K562 (cell line): ENCODE measurements at regions not wholly inside any gene's neighbourhood (a gene's known extent, or its start where the extent isn't known, plus 50 kb on each side); places are given as distances from the start of the nearest gene placed in this dataset.

Experiments
- ATAC-seq: fragments of 200-7000 bp; cut with Tn5 transposase; 3 replicates; pipeline ENCODE4 v1.9.1; 2020; ENCODE audit warnings: moderate library complexity
- BruUV-seq: library from RNA; stranded (reverse); fragments of 400-500 nt; replicated peaks from 2 replicates; lab custom pipeline; 2021; lab: Mats Ljungman, UMichigan
- CTCF ChIA-PET: fragments of 300-600 bp; formaldehyde crosslinking; extraction: SDS; loops from one replicate; lab custom pipeline; 2021; ENCODE audit warnings: low intra/inter-chr PET ratio; lab: Yijun Ruan, JAX
- POLR2A ChIA-PET: fragments of 300-600, 350-650 bp; sonication (Branson Sonifier 250); formaldehyde crosslinking; extraction: SDS; loops from one replicate; lab custom pipeline; 2021; ENCODE audit warnings: antibody characterized with exemption, inconsistent platforms; lab: Yijun Ruan, JAX
- DNase-seq, 4 experiments: peaks; one replicate each; pipeline versions ENCODE4 v3.0.0 to v3.0.0-alpha.2; 2011 to 2018; ENCODE audit warnings: low spot score in 3 of 4, mixed read lengths in 3 of 4; ENCODE audit errors: extremely low read depth in 1 of 4
- FAIRE-seq: peaks from 2 replicates; lab custom pipeline; 2011; peaks lifted over from hg19 to GRCh38; lab: Jason Lieb, UNC
- H2AFZ ChIP-seq: 2 replicates; pipeline ENCODE4 v1.6.0; 2011; ENCODE audit warnings: low read depth, low read length, control low read depth, inconsistent platforms
- H3K27ac ChIP-seq: fragments of 200-600 bp; 3 replicates; pipeline ENCODE4 v1.8.0; 2011; ENCODE audit warnings: low read depth, mild to moderate bottlenecking, control low read depth, inconsistent platforms, low read length, moderate library complexity, mixed read lengths; ENCODE audit errors: extremely low read depth
- H3K27me3 ChIP-seq, 2 experiments: fragments of 300-600 bp in 1 of 2; 2 replicates in 1 of 2; 3 replicates in 1 of 2; pipeline versions ENCODE4 v1.6.0 to v1.8.0; 2011; ENCODE audit warnings: inconsistent platforms in 2 of 2, low read length in 2 of 2, mild to moderate bottlenecking in 1 of 2, mixed read lengths in 1 of 2, moderate library complexity in 1 of 2; ENCODE audit not compliant: control insufficient read depth in 2 of 2, insufficient read depth in 2 of 2
- H3K36me3 ChIP-seq: fragments of 300-600 bp; 3 replicates; pipeline ENCODE4 v1.8.0; 2011; ENCODE audit warnings: mild to moderate bottlenecking, low read length, inconsistent platforms; ENCODE audit not compliant: control insufficient read depth, insufficient read depth
- H3K4me1 ChIP-seq, 2 experiments: fragments of 200-600 bp in 1 of 2; replicated peaks in 1 of 2; 2 replicates in 1 of 2; 3 replicates in 1 of 2; pipeline versions ENCODE4 v1.5.1 to v1.8.0; 2011; ENCODE audit warnings: inconsistent platforms in 2 of 2, low read length in 2 of 2, mild to moderate bottlenecking in 1 of 2, mixed read lengths in 1 of 2, moderate library complexity in 1 of 2; ENCODE audit not compliant: control insufficient read depth in 2 of 2, insufficient read depth in 2 of 2
- H3K4me2 ChIP-seq: 2 replicates; pipeline ENCODE4 v1.6.1; 2011; ENCODE audit warnings: low read length, control low read depth, inconsistent platforms, mixed read lengths; ENCODE audit not compliant: insufficient read depth
- H3K4me3 ChIP-seq: fragments of 200-600 bp; sonication (generic), shearing (Covaris generic); 2 replicates; pipeline ENCODE4 v1.5.1; 2016; ENCODE audit warnings: control low read depth, inconsistent platforms
- H3K79me2 ChIP-seq: fragments of 200-600 bp; 3 replicates; pipeline ENCODE4 v1.8.0; 2011; ENCODE audit warnings: low read length, inconsistent platforms; ENCODE audit not compliant: control insufficient read depth, insufficient read depth
- H3K9ac ChIP-seq, 2 experiments: 2 replicates each; pipeline versions ENCODE4 v1.6.0 to v1.6.1; 2011; ENCODE audit warnings: low read depth in 2 of 2, low read length in 2 of 2, control low read depth in 1 of 2, inconsistent platforms in 1 of 2, mild to moderate bottlenecking in 1 of 2, mixed read lengths in 1 of 2; ENCODE audit not compliant: insufficient read depth in 1 of 2
- H3K9me1 ChIP-seq: one replicate; pipeline ENCODE4 v1.6.0; 2011; ENCODE audit warnings: inconsistent platforms, mild to moderate bottlenecking, low read length, moderate library complexity; ENCODE audit not compliant: control insufficient read depth, insufficient read depth
- H3K9me3 ChIP-seq: replicated peaks from 2 replicates; pipeline ENCODE4 v1.5.1; 2011; ENCODE audit warnings: low read depth, low read length, inconsistent platforms; ENCODE audit not compliant: control insufficient read depth, insufficient read depth
- H4K20me1 ChIP-seq: replicated peaks from 2 replicates; pipeline ENCODE4 v1.6.1; 2011; ENCODE audit warnings: low read length, inconsistent platforms, mixed read lengths; ENCODE audit not compliant: control insufficient read depth, insufficient read depth
- CBX2 ChIP-seq: fragments of 200-600 bp; sonication (generic); IDR thresholded peaks from one replicate; pipeline ENCODE4 v1.6.1; 2012; ENCODE audit warnings: mild to moderate bottlenecking, low read length, inconsistent platforms; ENCODE audit not compliant: insufficient read depth, poor library complexity, severe bottlenecking
- CEBPG ChIP-seq, 3 experiments: fragments of 200-800 bp in 1 of 3; sonication (Bioruptor generic) in 1 of 3; sonication (generic) in 1 of 3; formaldehyde crosslinking in 1 of 3; IDR thresholded peaks in 2 of 3; conservative IDR thresholded peaks in 1 of 3; 2 replicates each; pipeline versions ENCODE4 v1.6.1 to v1.8.0; 2016 to 2022; ENCODE audit warnings: missing compliant biosample characterization in 2 of 3, missing genetic modification characterization in 2 of 3, mild to moderate bottlenecking in 1 of 3, missing genetic modification reagents in 1 of 3
- E2F5 ChIP-seq: sonication (generic); formaldehyde crosslinking; IDR thresholded peaks from 2 replicates; pipeline ENCODE4 v1.8.0; 2022; ENCODE audit warnings: mild to moderate bottlenecking, missing genetic modification reagents
- FIP1L1 ChIP-seq: fragments of 200-400 bp; formaldehyde crosslinking; IDR thresholded peaks from 2 replicates; pipeline ENCODE4 v1.6.1; 2018; ENCODE audit warnings: mild to moderate bottlenecking, low read depth, low read length; ENCODE audit not compliant: poor library complexity, severe bottlenecking
- HDAC3 ChIP-seq: fragments of 450-650 bp; IDR thresholded peaks from 2 replicates; pipeline ENCODE4 v1.6.1; 2018; ENCODE audit warnings: borderline replicate concordance, mild to moderate bottlenecking, moderate library complexity; ENCODE audit not compliant: partially characterized antibody
- HES1 ChIP-seq: fragments of 450-650 bp; IDR thresholded peaks from 2 replicates; pipeline ENCODE4 v1.6.1; 2016; ENCODE audit warnings: low read depth, mild to moderate bottlenecking, moderate library complexity
- NCOA6 ChIP-seq: fragments of 450-650 bp; IDR thresholded peaks from 2 replicates; pipeline ENCODE4 v1.6.1; 2017; ENCODE audit warnings: mild to moderate bottlenecking
- NEUROD1 ChIP-seq: fragments of 150-350 bp; IDR thresholded peaks from 2 replicates; pipeline ENCODE4 v1.6.1; 2014; ENCODE audit warnings: borderline replicate concordance, low read length, low read depth; ENCODE audit not compliant: partially characterized antibody
- NR1H2 ChIP-seq: sonication (generic); formaldehyde crosslinking; IDR thresholded peaks from 2 replicates; pipeline ENCODE4 v1.4.0; 2020; ENCODE audit warnings: mild to moderate bottlenecking, missing genetic modification reagents
- PHF20 ChIP-seq: fragments of 450-650 bp; IDR thresholded peaks from 2 replicates; pipeline ENCODE4 v1.6.1; 2018; ENCODE audit not compliant: partially characterized antibody
- PHF8 ChIP-seq: fragments of 200-600 bp; sonication (generic); IDR thresholded peaks from 2 replicates; pipeline ENCODE4 v1.6.1; 2012; ENCODE audit warnings: mixed run types, mild to moderate bottlenecking, inconsistent platforms, low read length, moderate library complexity, borderline replicate concordance
- RBM22 ChIP-seq: fragments of 200-400 bp; formaldehyde crosslinking; IDR thresholded peaks from 2 replicates; pipeline ENCODE4 v1.6.1; 2018; ENCODE audit warnings: low read length, low read depth; ENCODE audit not compliant: poor library complexity, severe bottlenecking
- SP2 ChIP-seq: IDR thresholded peaks from 2 replicates; pipeline ENCODE4 v1.6.1; 2011; ENCODE audit warnings: mild to moderate bottlenecking, low read depth, low read length, moderate library complexity; ENCODE audit not compliant: poor library complexity, severe bottlenecking; ENCODE audit errors: extremely low read depth
- SREBF2 ChIP-seq: sonication (generic); formaldehyde crosslinking; IDR thresholded peaks from 2 replicates; pipeline ENCODE4 v1.4.0; 2020; ENCODE audit warnings: mild to moderate bottlenecking, missing genetic modification reagents
- ZC3H11A ChIP-seq: IDR thresholded peaks from 2 replicates; pipeline ENCODE4 v1.6.1; 2012; ENCODE audit warnings: low read depth, low read length, improper control_type of control experiment
- ZNF23 ChIP-seq: fragments of 250-450 bp; sonication (Bioruptor Pico); IDR thresholded peaks from 2 replicates; pipeline ENCODE4 v1.4.0; 2020; ENCODE audit warnings: mild to moderate bottlenecking
- ZNF24 ChIP-seq: fragments of 450-650 bp; IDR thresholded peaks from 2 replicates; pipeline ENCODE4 v1.6.1; 2016
- WGBS: fragments of 100-300 bp; shearing (Covaris generic); methylation state at CpG from one replicate; pipeline ENCODE4 v1.1.6; 2016; ENCODE audit warnings: low coverage, mixed read lengths; ENCODE audit not compliant: insufficient coverage; ENCODE audit errors: missing lambda C conversion rate; 5-methylcytosine and 5-hydroxymethylcytosine counted together
- in situ Hi-C: fragments of 300-500 bp; cut with MboI; formaldehyde crosslinking; loops from 4 replicates; pipeline ENCODE4 v1.15.0; 2018; ENCODE audit warnings: inconsistent platforms, mixed read lengths
- intact Hi-C: fragments of 100-400 bp; cut with micrococcal nuclease; formaldehyde crosslinking; loops from 2 replicates; pipeline ENCODE4 v1.14.2; 2022
- TF ChIP-seq, protein P1 (sequence below): fragments of 250-450 bp; sonication (Bioruptor Pico); IDR thresholded peaks from 2 replicates; pipeline ENCODE4 v1.5.0; 2021
- TF ChIP-seq, protein P2 (sequence below): sonication (generic); formaldehyde crosslinking; IDR thresholded peaks from 2 replicates; pipeline ENCODE4 v1.8.0; 2022; ENCODE audit warnings: mild to moderate bottlenecking, missing genetic modification reagents, borderline replicate concordance

DNA sequence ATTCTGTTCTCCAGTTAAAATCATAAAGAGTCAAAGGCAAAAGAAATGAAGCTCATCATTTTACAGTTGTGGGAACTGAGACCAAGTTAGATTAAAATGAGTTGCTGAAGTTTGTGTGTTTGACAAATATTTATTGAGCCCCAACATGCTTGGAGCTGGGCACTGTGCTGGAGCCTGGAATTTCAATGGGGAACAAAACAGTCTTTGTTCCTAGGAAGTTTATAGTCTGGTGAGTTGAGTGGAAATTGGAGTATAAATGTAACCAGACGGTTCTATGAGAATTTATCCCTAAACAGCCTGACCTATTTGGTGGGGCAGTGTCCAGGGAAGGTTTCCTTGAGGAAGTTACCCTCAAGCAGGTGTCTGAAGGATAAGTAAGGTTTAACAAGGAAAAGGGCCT lies 294.4 kb downstream of the PRDM2 start:
- ChIA-PET CTCF (no interaction called here), POLR2A (interaction anchor here (0.9 kb wide), 1 partner anchor 21 kb away, joined by 3 read pairs; no protein-coding TSS in a partner anchor)
- Histone ChIP-seq H3K27me3 (no peaks in the 10 kb centered on the region), H3K4me1 (no peaks in the 10 kb centered on the region), H3K4me3 (no peak overlapping the region), H3K79me2 (no peaks in the 10 kb centered on the region), H3K9me3 (no peaks in the 10 kb centered on the region), H3K4me2 (no peak overlapping the region), H3K9ac (no peak overlapping the region), H3K36me3 (no peaks in the 10 kb centered on the region), H4K20me1 (no peaks in the 10 kb centered on the region), H3K9me1 (no peaks in the 10 kb centered on the region), H3K27ac (no peak overlapping the region), H2AFZ (no peak overlapping the region)
- FAIRE-seq (no peak), ATAC-seq (no peak), DNase-seq (no peak)
- WGBS: 0% methylated on average over 1 of the region's 1 CpG
- intact Hi-C loops (no loop called here), in situ Hi-C loops (no loop called here)
- BruUV-seq: no TSS peak
- TF ChIP-seq SREBF2 (CRISPR knock-in tag) (no peak), HDAC3 (no peak), NR1H2 (no peak), SP2 (no peak), CBX2 (no peak), ZC3H11A (no peak), RBM22 (no peak), HES1 (no peak), ZNF23 (CRISPR knock-in tag) (no peak), NEUROD1 (no peak), FIP1L1 (no peak), ZNF24 (no peak), NCOA6 (no peak), CEBPG (CRISPR knock-in tag; IDR thresholded peaks at IDR 0.05) (no peak), CEBPG (tag; conservative IDR thresholded peaks at IDR 0.05 in 1 of 2, IDR thresholded peaks at IDR 0.05 in 1 of 2) (no peak), E2F5 (CRISPR knock-in tag) (no peak), PHF20 (no peak), PHF8 (no peak)
- TF ChIP-seq, protein P1, sequence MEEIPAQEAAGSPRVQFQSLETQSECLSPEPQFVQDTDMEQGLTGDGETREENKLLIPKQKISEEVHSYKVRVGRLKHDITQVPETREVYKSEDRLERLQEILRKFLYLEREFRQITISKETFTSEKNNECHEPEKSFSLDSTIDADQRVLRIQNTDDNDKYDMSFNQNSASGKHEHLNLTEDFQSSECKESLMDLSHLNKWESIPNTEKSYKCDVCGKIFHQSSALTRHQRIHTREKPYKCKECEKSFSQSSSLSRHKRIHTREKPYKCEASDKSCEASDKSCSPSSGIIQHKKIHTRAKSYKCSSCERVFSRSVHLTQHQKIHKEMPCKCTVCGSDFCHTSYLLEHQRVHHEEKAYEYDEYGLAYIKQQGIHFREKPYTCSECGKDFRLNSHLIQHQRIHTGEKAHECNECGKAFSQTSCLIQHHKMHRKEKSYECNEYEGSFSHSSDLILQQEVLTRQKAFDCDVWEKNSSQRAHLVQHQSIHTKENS (CRISPR knock-in tag): no peak
- TF ChIP-seq, protein P2, sequence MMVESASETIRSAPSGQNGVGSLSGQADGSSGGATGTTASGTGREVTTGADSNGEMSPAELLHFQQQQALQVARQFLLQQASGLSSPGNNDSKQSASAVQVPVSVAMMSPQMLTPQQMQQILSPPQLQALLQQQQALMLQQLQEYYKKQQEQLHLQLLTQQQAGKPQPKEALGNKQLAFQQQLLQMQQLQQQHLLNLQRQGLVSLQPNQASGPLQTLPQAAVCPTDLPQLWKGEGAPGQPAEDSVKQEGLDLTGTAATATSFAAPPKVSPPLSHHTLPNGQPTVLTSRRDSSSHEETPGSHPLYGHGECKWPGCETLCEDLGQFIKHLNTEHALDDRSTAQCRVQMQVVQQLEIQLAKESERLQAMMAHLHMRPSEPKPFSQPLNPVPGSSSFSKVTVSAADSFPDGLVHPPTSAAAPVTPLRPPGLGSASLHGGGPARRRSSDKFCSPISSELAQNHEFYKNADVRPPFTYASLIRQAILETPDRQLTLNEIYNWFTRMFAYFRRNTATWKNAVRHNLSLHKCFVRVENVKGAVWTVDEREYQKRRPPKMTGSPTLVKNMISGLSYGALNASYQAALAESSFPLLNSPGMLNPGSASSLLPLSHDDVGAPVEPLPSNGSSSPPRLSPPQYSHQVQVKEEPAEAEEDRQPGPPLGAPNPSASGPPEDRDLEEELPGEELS: no peak
